ENCODE measurements at regions not wholly inside any gene's neighbourhood (a gene's known extent, or its start where the extent isn't known, plus 50 kb on each side); places are given as distances from the start of the nearest gene placed in this dataset.
A peak's percentile ranks its signal among the peaks of the same experiment; 100 is the strongest.

GRCh38 chr2:8095978-8096377, 585.9 kb upstream of the ID2 start:
- no peak overlapping the region for H3K27ac ChIP-seq
- no peaks in the 10 kb centered on the region for H3K27me3 ChIP-seq
- DNase-seq: no peak
- no peaks in the 10 kb centered on the region for H3K9me3 ChIP-seq
- intact Hi-C loops (cut with DNase I): no loop called here
- WGBS, 2 donors: 95 to 97% methylated on average over 4 of the region's 4 CpGs
- no peak overlapping the region for H3K4me3 ChIP-seq
- no peaks in the 10 kb centered on the region for H3K36me3 ChIP-seq
- TF ChIP-seq CTCF (IDR thresholded peaks at IDR 0.05) (no peak), EP300 (IDR thresholded peaks at IDR 0.05) (no peak), POLR2AphosphoS5 (IDR thresholded peaks at IDR 0.05) (no peak), POLR2A (IDR thresholded peaks at IDR 0.05) (no peak)
- H3K4me1 ChIP-seq: peaks cover 0 to 8% (median 0%) of the 10 kb centered on the region in 4 donors

- no peaks in the 10 kb centered on the region for H3K9me3 ChIP-seq
- no peak for TF ChIP-seq CTCF (IDR thresholded peaks at IDR 0.05)
- no peak for TF ChIP-seq POLR2A (IDR thresholded peaks at IDR 0.05)
- TF ChIP-seq POLR2AphosphoS5 (IDR thresholded peaks at IDR 0.05): no peak
- TF ChIP-seq EP300 (IDR thresholded peaks at IDR 0.05): no peak
- no peaks in the 10 kb centered on the region for H3K36me3 ChIP-seq
- DNase-seq: no peak
- no peak overlapping the region for H3K4me3 ChIP-seq
- no peak overlapping the region for H3K27ac ChIP-seq
- 90 to 98% methylated on average over 1 of the region's 1 CpG for WGBS, 2 donors
- H3K27me3 ChIP-seq: no peaks in the 10 kb centered on the region
- intact Hi-C loops (cut with DNase I): no loop called here
- peaks cover 0 to 8% (median 0%) of the 10 kb centered on the region in 4 donors for H3K4me1 ChIP-seq
These were observed 585.4 kb upstream of the ID2 start for GRCh38 chr2:8096484-8096883.

- 71 to 84% methylated on average over 6 of the region's 6 CpGs for WGBS, 2 donors
- peak; percentile 66 for DNase-seq
- Histone ChIP-seq H3K4me3 (no peak overlapping the region), H3K9me3 (no peaks in the 10 kb centered on the region), H3K4me1 (peaks cover 0 to 8% (median 0%) of the 10 kb centered on the region in 4 donors), H3K27me3 (no peaks in the 10 kb centered on the region), H3K36me3 (no peaks in the 10 kb centered on the region), H3K27ac (no peak overlapping the region)
- intact Hi-C loops (cut with DNase I): no loop called here
- TF ChIP-seq POLR2AphosphoS5 (IDR thresholded peaks at IDR 0.05) (no peak), CTCF (IDR thresholded peaks at IDR 0.05) (no peak), POLR2A (IDR thresholded peaks at IDR 0.05) (no peak), EP300 (IDR thresholded peaks at IDR 0.05) (no peak)
These were observed 583.2 kb upstream of the ID2 start for GRCh38 chr2:8098476-8099266.

DNA sequence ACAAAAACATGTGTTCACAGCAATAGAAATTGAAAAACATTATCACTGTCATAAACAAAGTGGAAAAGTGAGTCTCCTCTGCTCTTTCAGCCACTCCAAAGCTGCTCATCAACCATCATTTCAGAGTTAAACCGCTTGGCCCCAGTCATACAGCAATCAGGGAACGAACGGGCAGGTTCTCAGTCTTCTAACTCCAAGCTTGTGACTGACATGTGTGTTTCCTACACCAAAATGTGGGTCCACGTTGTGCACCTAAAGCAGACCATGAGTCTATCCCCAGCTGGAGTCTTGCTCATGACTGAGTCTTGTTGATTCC, 582.6 kb upstream of the ID2 start:
- DNase-seq: no peak
- intact Hi-C loops (cut with DNase I): no loop called here
- Histone ChIP-seq H3K9me3 (no peaks in the 10 kb centered on the region), H3K36me3 (no peaks in the 10 kb centered on the region), H3K27ac (no peak overlapping the region), H3K4me3 (no peak overlapping the region), H3K27me3 (no peaks in the 10 kb centered on the region), H3K4me1 (peaks cover 0 to 8% (median 0%) of the 10 kb centered on the region in 4 donors)
- TF ChIP-seq EP300 (IDR thresholded peaks at IDR 0.05) (no peak), POLR2A (IDR thresholded peaks at IDR 0.05) (no peak), POLR2AphosphoS5 (IDR thresholded peaks at IDR 0.05) (no peak), CTCF (IDR thresholded peaks at IDR 0.05) (no peak)
- WGBS, 2 donors: 93 to 96% methylated on average over 4 of the region's 4 CpGs
